PC-3 (cell line): ENCODE measurements at regions not wholly inside any gene's neighbourhood (a gene's known extent, or its start where the extent isn't known, plus 50 kb on each side); places are given as distances from the start of the nearest gene placed in this dataset.

Source experiments
- ATAC-seq: fragments of 200-7000 bp; cut with Tn5 transposase; 2 replicates; pipeline ENCODE4 v1.9.1; 2020; ENCODE audit warnings: mild to moderate bottlenecking, moderate library complexity
- BruUV-seq: library from RNA; stranded (reverse); fragments of 400-500 nt; replicated peaks from 2 replicates; lab custom pipeline; 2021; lab: Mats Ljungman, UMichigan
- CTCF ChIA-PET: fragments of 300-600 bp; sonication (Branson Sonifier 250); formaldehyde crosslinking; loops from one replicate; lab custom pipeline; 2022; ENCODE audit warnings: antibody characterized with exemption; lab: Charles Lee
- POLR2A ChIA-PET: fragments of 300-600 bp; sonication (Branson Sonifier 250); formaldehyde crosslinking; loops from one replicate; lab custom pipeline; 2022; ENCODE audit warnings: antibody characterized with exemption; ENCODE audit not compliant: unreplicated experiment; lab: Charles Lee
- DNase-seq: peaks from one replicate; pipeline ENCODE4 v3.0.0-alpha.2; 2015
- H2AFZ ChIP-seq: fragments of 300-600 bp; sonication (generic); 2 replicates; pipeline ENCODE4 v1.6.0; 2016; ENCODE audit warnings: antibody characterized with exemption, low read length
- H3F3A ChIP-seq: fragments of 300-600 bp; sonication (generic); one replicate; pipeline ENCODE4 v1.6.0; 2017; ENCODE audit warnings: antibody characterized with exemption, low read length, control low read depth, mild to moderate bottlenecking; ENCODE audit not compliant: unreplicated experiment
- H3K27ac ChIP-seq: fragments of 300-600 bp; sonication (generic); 2 replicates; pipeline ENCODE4 v1.5.1; 2016; ENCODE audit warnings: mild to moderate bottlenecking, low read length
- H3K27me3 ChIP-seq: fragments of 300-600 bp; sonication (generic); 2 replicates; pipeline ENCODE4 v1.6.1; 2016; ENCODE audit warnings: low read length, mixed read lengths
- H3K36me3 ChIP-seq: fragments of 300-600 bp; sonication (generic); 2 replicates; pipeline ENCODE4 v1.6.1; 2016; ENCODE audit warnings: low read depth, mixed run types, low read length, mixed read lengths
- H3K4me1 ChIP-seq: fragments of 300-600 bp; sonication (generic); 2 replicates; pipeline ENCODE4 v1.5.1; 2016; ENCODE audit warnings: low read length; ENCODE audit not compliant: insufficient read depth
- H3K4me2 ChIP-seq: fragments of 300-600 bp; sonication (generic); 2 replicates; pipeline ENCODE4 v1.6.0; 2016; ENCODE audit warnings: low read length
- H3K4me3 ChIP-seq: fragments of 300-600 bp; sonication (generic); 2 replicates; pipeline ENCODE4 v1.5.1; 2016; ENCODE audit warnings: mild to moderate bottlenecking, low read length, mixed read lengths
- H3K79me2 ChIP-seq: fragments of 300-600 bp; sonication (generic); 2 replicates; pipeline ENCODE4 v1.6.1; 2017; ENCODE audit warnings: low read length, mixed read lengths
- H3K9ac ChIP-seq: fragments of 300-600 bp; sonication (generic); 2 replicates; pipeline ENCODE4 v1.6.0; 2016; ENCODE audit warnings: mild to moderate bottlenecking, low read length
- H3K9me2 ChIP-seq: fragments of 300-600 bp; sonication (generic); replicated peaks from 2 replicates; pipeline ENCODE4 v1.6.1; 2016; ENCODE audit warnings: mixed run types, low read length, mixed read lengths
- H3K9me3 ChIP-seq: fragments of 300-600 bp; sonication (generic); 2 replicates; pipeline ENCODE4 v1.6.1; 2016; ENCODE audit warnings: low read length, mixed read lengths
- H4K20me1 ChIP-seq: fragments of 300-600 bp; sonication (generic); 2 replicates; pipeline ENCODE4 v1.6.1; 2016; ENCODE audit warnings: low read length, mixed read lengths
- CTCF ChIP-seq: fragments of 300-600 bp; sonication (generic); conservative IDR thresholded peaks from 2 replicates; pipeline ENCODE4 v1.5.1; 2017; ENCODE audit warnings: antibody characterized with exemption, low read depth, mild to moderate bottlenecking, low read length
- EZH2 ChIP-seq: fragments of 300-600 bp; sonication (generic); IDR thresholded peaks from one replicate; pipeline ENCODE4 v1.6.1; 2017; ENCODE audit warnings: antibody characterized with exemption, mild to moderate bottlenecking, low read length; ENCODE audit not compliant: unreplicated experiment
- EZH2phosphoT487 ChIP-seq: fragments of 300-600 bp; sonication (generic); IDR thresholded peaks from 2 replicates; pipeline ENCODE4 v1.6.1; 2018; ENCODE audit warnings: mild to moderate bottlenecking, antibody characterized with exemption, low read length, borderline replicate concordance
- intact Hi-C: fragments of 100-400 bp; cut with micrococcal nuclease; formaldehyde crosslinking; loops from 2 replicates; pipeline ENCODE4 v1.9.0; 2023

GRCh38 chr2:18077231-18077630 lies 198.8 kb downstream of the KCNS3 start:
- TF ChIP-seq CTCF (no peak), EZH2 (no peak), EZH2phosphoT487 (no peak)
- H3K36me3 ChIP-seq, result no peaks in the 10 kb centered on the region
- H3K9ac ChIP-seq, result no peak overlapping the region
- no TSS peak for BruUV-seq
- ATAC-seq (no peak), DNase-seq (no peak)
- POLR2A ChIA-PET, result no interaction called here
- no peaks in the 10 kb centered on the region for H3K27me3 ChIP-seq
- H3K27ac ChIP-seq, result no peak overlapping the region
- intact Hi-C loops, result no loop called here
- H3K9me2 ChIP-seq, result no peaks in the 10 kb centered on the region
- CTCF ChIA-PET, result no interaction called here
- H3K79me2 ChIP-seq, result no peaks in the 10 kb centered on the region
- peaks cover 17% of the 10 kb centered on the region for H3K4me1 ChIP-seq
- no peak overlapping the region for H2AFZ ChIP-seq
- no peaks in the 10 kb centered on the region for H3F3A ChIP-seq
- H4K20me1 ChIP-seq, result no peaks in the 10 kb centered on the region
- no peaks in the 10 kb centered on the region for H3K9me3 ChIP-seq
- H3K4me3 ChIP-seq, result no peak overlapping the region
- H3K4me2 ChIP-seq, result no peak overlapping the region

GRCh38 chr2:18074476-18074875 lies 196.0 kb downstream of the KCNS3 start:
- H3K79me2 ChIP-seq, result no peaks in the 10 kb centered on the region
- no peak overlapping the region for H3K9ac ChIP-seq
- intact Hi-C loops, result no loop called here
- BruUV-seq, result no TSS peak
- H3K4me2 ChIP-seq, result no peak overlapping the region
- no peak overlapping the region for H3K4me3 ChIP-seq
- TF ChIP-seq EZH2phosphoT487, result no peak
- TF ChIP-seq CTCF, result no peak
- TF ChIP-seq EZH2, result no peak
- H3K9me3 ChIP-seq, result no peaks in the 10 kb centered on the region
- peaks cover 17% of the 10 kb centered on the region for H3K4me1 ChIP-seq
- POLR2A ChIA-PET, result no interaction called here
- no peaks in the 10 kb centered on the region for H3K36me3 ChIP-seq
- DNase-seq (peak; percentile 42), ATAC-seq (no peak)
- CTCF ChIA-PET, result no interaction called here
- no peaks in the 10 kb centered on the region for H3F3A ChIP-seq
- H3K9me2 ChIP-seq, result no peaks in the 10 kb centered on the region
- no peak overlapping the region for H3K27ac ChIP-seq
- H3K27me3 ChIP-seq, result no peaks in the 10 kb centered on the region
- no peaks in the 10 kb centered on the region for H4K20me1 ChIP-seq
- H2AFZ ChIP-seq, result no peak overlapping the region

GRCh38 chr2:18073601-18074000 lies 195.1 kb downstream of the KCNS3 start:
- H3K9ac ChIP-seq, result no peak overlapping the region
- H3K79me2 ChIP-seq, result no peaks in the 10 kb centered on the region
- no peak for DNase-seq

More at GRCh38 chr2:18073601-18074000, 195.1 kb downstream of the KCNS3 start:
- Histone ChIP-seq H3K4me1 (peaks cover 17% of the 10 kb centered on the region), H3K9me2 (no peaks in the 10 kb centered on the region), H3K27me3 (0 out of 2 replicates have a peak, but pooled peaks cover 1% of the 10 kb centered on the region), H4K20me1 (no peaks in the 10 kb centered on the region), H3K4me3 (no peak overlapping the region), H3K9me3 (no peaks in the 10 kb centered on the region), H3K4me2 (no peak overlapping the region), H2AFZ (no peak overlapping the region), H3K36me3 (no peaks in the 10 kb centered on the region), H3K27ac (no peak overlapping the region), H3F3A (no peaks in the 10 kb centered on the region)
- BruUV-seq, result no TSS peak
- no peak for TF ChIP-seq CTCF
- no peak for TF ChIP-seq EZH2
- TF ChIP-seq EZH2phosphoT487, result no peak
- ChIA-PET POLR2A (no interaction called here), CTCF (no interaction called here)
- intact Hi-C loops, result no loop called here
- no peak for ATAC-seq
